HG03060 (cell line): ENCODE measurements at regions not wholly inside any gene's neighbourhood (a gene's known extent, or its start where the extent isn't known, plus 50 kb on each side); places are given as distances from the start of the nearest gene placed in this dataset.

Source experiments
- ATAC-seq: cut with Tn5 transposase; IDR thresholded peaks from one replicate; pipeline ENCODE4 v1.9.1; 2021; ENCODE audit warnings: low read depth, moderate number of reproducible peaks; ENCODE audit not compliant: unreplicated experiment

DNA sequence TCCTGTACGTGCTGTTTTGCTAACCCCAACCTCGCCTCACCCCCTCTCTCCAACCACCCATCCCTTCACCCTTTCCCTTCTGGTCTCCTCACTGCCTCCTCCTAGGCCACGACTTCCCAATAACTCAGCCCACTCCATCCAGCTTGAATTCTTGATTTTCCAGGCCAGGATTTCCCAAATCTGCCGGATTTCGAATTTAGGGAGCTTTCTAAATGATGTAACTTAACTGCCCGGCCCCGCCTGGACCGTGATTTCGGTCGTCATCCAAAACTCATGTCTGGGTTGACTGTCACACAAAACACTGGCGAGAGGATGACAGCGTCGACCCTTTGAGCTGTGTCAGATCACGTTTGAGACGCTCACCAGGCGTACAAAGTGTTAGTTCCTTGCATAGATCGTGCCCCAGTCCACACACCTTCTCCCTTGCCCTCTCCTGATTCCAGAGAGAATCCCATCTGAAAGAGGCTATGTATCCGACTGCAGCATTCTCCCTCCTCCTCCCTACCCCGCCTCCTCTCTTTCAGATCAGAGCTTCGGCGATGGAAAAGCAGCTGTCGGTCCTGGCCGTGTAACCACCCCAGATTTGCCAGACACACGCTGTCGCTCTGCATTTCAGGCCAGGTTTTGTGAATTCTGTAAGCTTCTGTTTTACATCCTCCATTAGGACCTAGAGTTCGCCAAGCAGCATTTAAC lies 168.2 kb downstream of the GPX5 start:
- no peak for ATAC-seq

DNA sequence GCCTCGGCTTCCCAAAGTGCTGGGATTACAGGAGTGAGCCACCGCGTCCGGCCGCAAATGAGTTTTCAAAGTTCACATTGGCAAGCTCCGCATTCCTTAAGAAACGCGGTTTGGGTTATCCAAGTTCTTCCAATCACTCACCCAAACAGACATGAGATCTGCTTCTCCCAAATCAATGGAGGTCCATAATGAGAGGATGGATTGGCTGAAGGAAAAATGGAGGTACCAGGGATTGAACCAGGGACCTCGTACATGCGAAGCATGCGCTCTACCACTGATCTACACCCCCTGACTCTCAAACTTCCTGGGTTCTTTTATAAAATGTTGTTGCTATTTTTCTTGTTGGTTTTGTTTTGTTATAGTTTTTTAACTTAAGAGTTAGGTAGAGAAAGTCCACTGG lies 170.0 kb downstream of the GPX5 start:
- ATAC-seq: no peak

DNA sequence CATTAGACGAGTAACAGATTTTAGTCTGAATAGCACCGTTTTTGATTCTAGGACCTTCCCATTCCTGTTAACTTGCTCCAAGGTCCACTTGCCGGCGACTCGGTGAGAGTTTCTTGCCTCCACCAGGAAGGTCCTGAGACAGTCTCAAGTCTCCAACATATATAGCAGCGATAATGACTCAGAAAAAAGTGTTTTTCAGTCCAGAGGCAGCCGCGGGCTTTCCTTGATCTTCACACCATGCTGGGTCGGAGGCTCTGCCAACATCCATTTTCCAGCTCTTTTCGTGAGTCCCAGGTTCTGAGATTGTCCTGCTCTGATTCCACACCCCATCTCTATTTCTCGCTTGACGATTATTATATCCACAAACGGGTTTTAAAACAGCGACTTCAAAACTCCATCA lies 170.5 kb downstream of the GPX5 start:
- no peak for ATAC-seq

DNA sequence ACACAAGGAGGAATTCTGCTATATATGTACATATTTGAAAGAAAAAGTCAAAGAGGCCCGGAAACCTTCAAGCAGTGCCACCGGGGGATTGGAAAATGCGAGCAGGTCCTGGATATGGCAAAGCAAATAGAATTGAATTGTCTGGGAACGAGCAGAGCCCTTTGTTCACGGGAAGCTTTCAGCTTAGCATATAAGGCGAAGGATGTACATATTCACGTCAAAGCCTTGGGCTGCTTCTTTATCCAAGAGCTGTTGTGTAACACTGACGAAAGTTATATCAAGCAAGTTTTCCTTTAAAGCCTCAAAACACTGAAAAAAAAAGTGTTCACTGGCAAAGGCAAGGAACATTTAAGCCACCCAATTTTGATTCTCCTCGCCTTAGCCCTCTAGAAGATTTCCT lies 171.0 kb downstream of the GPX5 start:
- ATAC-seq: no peak

DNA sequence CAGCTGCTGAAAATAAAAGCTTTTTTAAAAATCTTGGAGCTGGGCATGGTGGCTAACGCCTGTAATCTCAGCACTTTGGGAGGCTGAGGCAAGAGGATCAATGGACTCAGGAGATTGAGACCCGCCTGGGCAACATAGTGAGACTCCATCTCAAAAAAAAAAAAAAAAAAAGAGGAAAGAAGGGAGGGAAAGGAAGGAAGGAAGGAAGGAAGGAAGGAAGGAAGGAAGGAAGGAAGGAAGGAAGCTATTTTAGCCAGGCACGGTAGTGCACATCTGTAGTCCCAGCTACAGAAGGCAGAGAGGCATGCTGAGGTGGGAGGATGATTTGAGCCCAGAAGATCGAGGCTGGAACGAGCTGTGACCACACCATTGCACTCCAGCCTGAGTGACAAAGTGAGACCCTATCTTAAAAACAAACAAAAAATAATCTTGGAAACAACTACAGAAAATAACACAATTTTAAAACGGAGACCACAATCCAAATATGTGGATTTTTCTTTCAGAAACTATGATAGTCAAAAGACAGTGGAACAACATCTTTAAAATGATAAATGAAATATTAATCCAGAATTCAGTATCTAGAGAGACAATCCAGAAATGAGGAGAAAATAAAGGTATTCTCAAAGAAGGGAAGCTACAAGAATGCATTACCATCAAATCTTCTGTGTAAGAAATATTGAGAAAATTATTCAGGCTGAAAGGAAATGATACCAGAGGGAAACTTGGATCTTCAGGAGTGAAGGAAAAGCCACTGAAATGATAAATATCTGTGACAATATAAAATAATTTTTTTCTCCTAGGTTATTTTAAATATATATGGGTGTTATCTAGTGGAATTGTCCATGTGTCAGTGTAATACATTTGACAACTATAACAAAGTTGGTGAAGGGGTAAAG lies 182.0 kb downstream of the GPX5 start:
- no peak for ATAC-seq

DNA sequence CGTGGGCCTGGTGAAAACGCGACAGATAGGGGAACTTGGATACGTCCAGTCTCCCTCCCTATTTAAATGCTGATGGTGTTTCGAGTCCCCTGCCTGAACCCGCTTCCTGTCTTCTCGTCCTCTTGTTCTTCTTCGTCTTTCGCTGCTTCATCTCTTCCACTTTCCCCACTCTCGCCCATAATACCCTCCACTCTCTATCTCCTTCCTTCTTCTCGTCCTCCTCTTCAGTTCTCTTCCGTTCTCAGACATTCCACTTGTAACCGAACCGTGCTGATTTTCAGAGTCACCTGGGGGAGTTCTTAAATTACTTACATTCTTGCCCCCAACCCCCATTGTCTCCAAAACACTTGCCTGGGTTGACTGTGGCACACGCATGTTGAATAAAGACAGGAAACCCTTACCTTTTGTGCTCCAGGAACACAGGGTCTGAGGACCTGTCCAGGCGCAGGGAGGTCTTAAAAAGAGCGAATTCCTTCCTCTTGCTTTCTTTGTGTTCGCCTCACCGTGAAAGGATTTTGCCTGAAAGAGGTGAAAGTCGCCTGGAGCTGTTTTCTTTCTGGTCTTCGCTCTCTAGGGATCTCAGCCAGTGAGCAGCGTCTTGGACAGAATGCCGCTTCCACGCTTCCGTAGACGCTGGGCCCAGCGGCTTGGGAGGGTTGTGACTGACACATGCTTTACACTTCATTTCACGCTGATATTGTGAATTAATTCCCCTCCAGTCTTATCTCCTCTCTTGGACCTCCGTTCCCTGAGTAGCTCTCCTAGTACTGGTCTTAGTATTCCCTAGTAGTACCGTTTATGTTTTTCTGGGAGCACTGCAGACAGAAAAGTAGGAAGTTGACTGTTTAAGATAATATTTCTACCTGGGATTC lies 184.0 kb downstream of the GPX5 start:
- no peak for ATAC-seq

DNA sequence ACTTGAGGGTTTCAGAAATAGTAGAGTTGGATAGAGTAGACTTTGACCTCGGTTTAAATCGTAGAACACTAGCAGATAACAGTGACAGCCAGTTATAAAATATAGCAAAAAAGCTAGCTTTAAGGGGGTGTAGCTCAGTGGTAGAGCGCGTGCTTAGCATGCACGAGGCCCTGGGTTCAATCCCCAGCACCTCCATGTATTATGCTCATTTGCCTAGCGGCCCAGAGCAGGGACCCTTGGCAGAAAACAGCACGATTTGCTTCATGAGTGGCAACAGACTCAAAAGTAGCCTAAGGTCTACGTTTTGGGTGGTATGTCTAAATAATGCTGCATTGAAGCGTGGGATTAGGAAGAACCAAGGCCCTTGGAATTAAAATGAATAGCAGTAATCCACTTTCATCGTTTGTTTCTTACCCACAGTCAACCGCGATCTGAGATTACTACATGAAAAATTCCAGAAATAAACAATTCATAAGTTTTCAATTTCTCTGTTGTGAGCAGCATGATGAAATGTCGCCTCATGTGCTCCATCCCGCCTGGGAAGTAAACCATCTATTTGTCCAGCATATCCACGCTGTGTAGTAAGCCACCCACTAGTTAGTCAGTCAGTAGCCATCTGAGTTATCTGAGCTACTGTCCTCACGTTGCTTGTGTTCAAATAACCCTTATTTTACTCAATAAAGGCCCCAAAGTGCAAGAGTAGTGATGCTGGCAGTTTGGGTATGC lies 184.9 kb downstream of the GPX5 start:
- no peak for ATAC-seq

DNA sequence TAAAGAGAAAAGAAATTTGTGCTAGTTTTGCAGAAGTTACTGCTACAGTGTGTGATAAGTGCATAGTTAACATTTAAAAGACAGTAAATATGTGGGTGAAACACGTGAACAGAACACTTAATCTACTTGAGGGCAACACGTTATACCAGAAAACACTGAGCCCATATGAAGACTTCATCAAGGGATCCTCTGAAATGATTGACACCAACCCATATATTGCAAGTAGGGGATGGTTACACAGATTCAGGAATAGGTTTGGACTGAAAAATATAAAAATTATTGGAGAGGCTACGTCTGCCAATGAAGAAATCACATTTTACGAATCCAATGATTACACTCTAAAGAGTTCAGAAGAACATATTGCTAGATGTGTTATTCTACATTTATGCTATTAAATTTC lies 185.6 kb downstream of the GPX5 start:
- no peak for ATAC-seq

DNA sequence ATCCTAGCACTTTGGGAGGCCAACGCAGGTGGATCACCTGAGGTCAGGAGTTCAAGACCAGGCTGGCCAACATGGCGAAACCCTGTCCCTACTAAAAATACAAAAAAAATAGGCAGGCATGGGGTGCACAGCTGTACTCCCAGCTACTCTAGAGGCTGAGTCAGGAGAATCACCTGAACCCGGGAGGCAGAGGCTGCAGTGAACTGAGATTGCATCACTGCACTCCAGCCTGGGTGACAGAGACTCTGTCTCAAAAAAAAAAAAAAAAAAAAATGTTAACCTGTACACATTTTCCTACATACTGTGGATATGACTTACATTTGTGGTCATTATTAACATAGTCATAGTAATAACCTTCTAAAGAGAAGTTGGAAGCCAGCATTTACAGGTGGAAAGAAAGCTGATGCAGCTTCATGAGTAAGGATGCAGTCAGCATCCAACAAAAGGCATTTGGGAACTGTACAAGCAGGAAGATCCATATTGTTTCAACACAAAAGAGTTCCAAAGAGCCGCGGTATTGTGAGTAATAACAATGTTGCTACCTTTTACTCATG lies 186.2 kb downstream of the GPX5 start:
- ATAC-seq: no peak

DNA sequence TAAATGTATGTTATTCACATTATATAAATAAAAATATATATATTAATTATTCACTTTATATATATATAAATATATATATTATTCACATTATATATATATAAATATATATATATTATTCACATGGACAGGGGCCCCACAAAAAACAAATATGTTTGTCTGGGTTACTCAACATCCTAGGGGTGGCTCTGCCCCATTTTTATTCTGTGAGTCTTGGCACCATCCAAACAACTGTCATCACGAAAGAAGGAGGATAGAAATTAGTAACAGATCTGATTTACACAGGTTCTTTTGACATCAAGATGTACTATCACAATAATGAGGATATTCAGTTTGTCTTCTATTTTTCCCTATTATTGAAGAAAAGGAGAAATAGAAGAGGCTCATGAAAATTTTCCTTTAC lies 187.3 kb downstream of the GPX5 start:
- no peak for ATAC-seq

DNA sequence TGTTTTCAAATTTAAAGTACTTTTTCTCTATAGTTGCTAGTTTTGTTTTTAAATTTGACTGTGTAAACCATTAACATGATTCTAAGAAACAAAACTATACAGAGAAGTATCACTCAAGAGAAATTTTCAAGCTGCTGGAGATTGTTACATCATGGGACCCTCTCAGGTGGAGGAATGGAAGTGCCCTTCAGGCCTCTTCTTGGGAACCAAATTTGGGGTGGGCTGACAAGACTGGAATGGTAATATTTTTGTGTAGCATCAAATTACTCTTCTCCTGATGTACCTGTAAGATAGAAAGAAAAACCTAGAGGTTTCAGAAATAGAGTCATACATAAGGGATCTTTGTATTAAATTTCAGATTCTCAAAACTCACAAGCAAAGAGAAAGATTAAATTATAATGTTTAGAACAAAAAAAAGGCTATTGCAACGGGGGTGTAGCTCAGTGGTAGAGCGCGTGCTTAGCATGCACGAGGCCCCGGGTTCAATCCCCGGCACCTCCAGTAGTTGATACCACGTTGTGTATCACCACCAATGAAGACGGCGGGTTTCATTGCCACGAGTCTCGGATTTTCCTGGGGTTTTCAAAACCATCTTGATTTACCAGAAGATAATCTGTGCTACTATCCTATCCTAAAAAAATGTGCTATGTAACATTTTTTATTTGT lies 193.7 kb downstream of the GPX5 start:
- no peak for ATAC-seq

DNA sequence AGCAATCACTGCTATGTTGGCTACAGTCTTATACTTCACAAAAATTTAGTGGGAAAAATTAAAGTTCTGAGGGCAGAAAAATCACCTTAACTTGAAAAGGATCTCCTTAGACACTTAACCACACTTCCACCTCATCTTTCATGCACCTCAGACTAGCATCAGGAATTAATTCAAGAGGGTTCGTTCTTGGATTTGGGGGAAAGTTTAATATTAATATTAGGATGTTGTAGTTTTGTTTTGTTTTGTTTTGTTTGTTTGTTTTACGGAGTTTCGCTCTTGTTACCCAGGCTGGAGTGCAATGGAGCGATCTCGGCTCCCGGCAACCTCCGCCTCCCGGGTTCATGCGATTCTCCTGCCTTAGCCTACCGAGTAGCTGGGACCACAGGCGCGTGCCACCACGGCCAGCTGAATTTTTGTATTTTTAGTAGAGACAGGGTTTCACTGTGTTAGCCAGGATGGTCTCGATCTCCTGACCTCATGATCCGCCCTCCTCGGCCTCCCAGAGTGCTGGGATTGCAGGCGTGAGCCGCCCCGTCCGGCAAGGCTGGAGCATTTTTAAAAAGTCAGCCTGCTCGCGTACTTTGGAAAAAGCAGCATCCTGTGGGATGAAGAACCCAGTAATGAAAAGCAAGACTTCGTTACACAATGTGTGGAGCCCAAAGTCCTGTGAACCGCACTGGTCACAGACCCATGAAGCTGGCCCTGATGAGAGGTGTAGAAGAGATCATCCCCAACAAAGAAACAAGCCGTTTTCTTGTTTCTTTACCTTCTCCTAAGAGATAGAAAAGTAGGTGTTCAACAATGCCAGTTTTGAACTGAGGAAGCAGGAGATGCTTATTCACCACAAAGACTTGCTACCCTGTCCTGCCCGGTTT lies 194.9 kb downstream of the GPX5 start:
- no peak for ATAC-seq

DNA sequence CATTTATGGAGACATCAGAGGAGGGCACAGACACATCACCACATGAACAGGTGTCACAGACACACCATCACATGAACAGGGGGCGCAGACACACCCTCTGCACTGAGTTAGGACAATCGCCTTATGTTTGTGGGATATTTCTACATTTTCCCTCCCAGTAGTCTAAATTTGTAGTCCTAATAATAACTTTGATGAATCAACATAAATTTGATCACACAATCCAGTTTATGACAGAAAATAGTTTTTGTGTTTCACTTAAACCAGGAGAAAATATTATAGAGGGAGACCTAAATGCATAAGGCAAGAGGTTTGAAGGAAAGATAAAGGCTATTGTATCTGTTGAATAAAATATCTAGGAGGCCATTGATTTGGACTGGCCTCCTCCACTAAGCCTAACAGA lies 195.7 kb downstream of the GPX5 start:
- no peak for ATAC-seq

DNA sequence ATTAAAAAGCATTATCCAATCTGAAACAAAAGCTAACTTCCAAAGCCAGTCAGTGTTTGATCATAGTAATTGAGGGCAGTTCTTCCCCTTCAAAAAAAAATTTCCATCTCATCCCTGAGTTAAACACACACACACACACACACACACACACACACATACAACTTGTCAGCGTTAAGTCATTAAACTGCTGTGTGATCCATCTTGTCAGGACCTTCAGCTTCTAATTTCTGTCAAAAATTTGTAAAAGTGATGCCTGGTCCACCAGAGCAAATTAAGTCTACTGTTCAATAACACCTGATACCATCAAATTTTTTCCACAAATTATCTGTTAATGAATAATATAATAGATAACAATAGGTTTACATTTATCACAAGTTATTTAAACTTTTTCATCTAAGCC lies 198.7 kb downstream of the GPX5 start:
- no peak for ATAC-seq

DNA sequence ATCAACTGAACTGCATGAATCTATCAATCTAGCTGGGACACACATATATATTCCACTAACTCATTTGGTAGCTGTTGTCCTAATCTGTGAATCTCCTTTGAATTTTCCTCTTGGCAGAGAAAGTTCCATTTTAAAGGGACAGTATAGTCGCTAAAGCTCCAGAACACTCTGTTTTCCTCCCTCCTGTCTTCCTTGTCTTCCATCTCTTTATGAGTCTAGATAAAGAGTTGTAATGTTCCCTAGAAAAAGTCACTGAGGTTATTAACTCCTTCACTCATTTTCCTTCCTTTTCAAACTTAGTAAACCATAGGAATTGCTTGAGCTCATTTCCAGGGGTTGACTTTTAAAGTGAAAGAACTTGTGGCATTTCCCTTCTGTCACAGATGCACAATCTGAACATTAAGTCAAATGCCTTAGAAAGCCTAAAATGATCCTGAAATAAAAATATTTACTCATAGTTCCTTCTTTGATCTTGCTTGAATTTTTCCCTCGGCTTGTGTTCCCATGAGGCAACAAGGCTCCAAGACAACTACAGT lies 198.4 kb downstream of the TRIM27 start:
- ATAC-seq: no peak

DNA sequence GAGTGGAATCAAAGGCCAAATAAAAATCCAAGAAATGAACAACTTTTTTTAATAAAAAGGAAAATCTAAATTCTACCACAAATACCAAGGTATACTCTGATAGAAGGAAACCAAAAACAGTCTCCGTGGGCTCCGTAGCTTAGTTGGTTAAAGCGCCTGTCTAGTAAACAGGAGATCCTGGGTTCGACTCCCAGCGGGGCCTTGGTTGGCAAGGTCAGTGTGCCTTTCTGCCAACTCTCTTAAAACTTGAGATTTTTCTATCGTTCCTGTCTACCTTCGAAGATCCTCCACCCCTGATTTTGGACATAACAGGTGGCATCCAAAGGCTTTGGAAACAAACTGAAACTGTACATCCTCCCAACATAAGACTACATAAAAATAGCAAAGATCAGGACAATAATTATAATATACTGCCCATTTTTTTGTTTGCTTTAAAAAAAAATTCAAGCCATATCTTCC lies 197.9 kb downstream of the TRIM27 start:
- ATAC-seq: no peak

DNA sequence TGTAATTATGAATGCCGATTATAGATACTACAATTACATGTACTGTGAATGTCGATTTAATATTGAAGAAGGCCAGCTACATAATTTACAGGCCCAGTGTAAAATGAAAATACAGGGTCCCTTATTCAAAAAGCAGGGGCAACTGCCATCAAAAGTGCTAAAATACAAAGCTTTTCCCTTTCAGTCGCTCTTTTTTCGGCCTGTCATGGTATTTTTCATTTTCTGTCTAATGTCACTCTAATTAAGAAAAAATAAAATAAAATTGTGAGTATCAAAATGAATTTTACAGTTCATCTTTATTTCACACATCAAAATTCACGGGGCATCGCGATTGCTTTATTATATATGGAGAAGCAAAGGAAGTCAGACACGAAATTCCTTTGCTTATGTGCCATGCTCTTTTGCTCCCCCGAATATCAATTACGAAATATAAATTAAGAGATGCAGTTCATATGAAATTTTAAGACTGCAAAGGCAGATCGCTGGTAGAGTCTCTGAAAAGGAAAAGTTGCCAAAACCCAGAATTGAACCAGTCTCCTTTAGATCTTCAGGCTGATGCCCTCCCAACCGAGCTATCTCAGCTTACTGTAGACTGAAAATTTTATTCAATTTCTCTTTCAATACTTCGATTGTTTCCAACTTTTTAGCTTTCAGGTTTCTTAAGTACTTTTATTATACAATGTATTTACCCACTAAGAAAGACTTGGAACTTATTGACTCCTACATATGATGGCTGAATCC lies 197.0 kb downstream of the TRIM27 start:
- no peak for ATAC-seq
